GM23338 (cell line): ENCODE measurements at regions not wholly inside any gene's neighbourhood (a gene's known extent, or its start where the extent isn't known, plus 50 kb on each side); places are given as distances from the start of the nearest gene placed in this dataset.

Experiments used
- ATAC-seq: fragments of 200-7000 bp; cut with Tn5 transposase; 3 replicates; pipeline ENCODE4 v1.9.1; 2020
- DNase-seq: peaks from one replicate; pipeline ENCODE4 v3.0.0-alpha.2; 2015; ENCODE audit warnings: low spot score
- H2AFZ ChIP-seq: fragments of 200-600 bp; sonication (generic); 2 replicates; pipeline ENCODE4 v1.8.0; 2016; ENCODE audit warnings: antibody characterized with exemption, mild to moderate bottlenecking, moderate library complexity
- H3F3A ChIP-seq: fragments of 200-600 bp; sonication (generic); replicated peaks from 2 replicates; pipeline ENCODE4 v1.8.0; 2017; ENCODE audit warnings: antibody characterized with exemption, mixed run types, low read depth
- H3K27ac ChIP-seq: fragments of 200-600 bp; sonication (generic); 2 replicates; pipeline ENCODE4 v1.6.1; 2016; ENCODE audit warnings: low read depth
- H3K27me3 ChIP-seq: fragments of 200-600 bp; sonication (generic); 2 replicates; pipeline ENCODE4 v1.8.0; 2016; ENCODE audit warnings: mild to moderate bottlenecking, mixed run types, moderate library complexity; ENCODE audit not compliant: insufficient read depth
- H3K36me3 ChIP-seq: fragments of 200-600 bp; sonication (generic); 2 replicates; pipeline ENCODE4 v1.8.0; 2016; ENCODE audit warnings: mild to moderate bottlenecking; ENCODE audit not compliant: insufficient read depth
- H3K4me1 ChIP-seq: fragments of 200-600 bp; sonication (generic); 2 replicates; pipeline ENCODE4 v1.8.0; 2016; ENCODE audit warnings: mild to moderate bottlenecking, moderate library complexity; ENCODE audit not compliant: insufficient read depth
- H3K4me2 ChIP-seq: fragments of 200-600 bp; sonication (generic); 2 replicates; pipeline ENCODE4 v1.7.1; 2017; ENCODE audit warnings: mixed run types
- H3K4me3 ChIP-seq: fragments of 200-600 bp; sonication (generic); 2 replicates; pipeline ENCODE4 v1.6.1; 2016; ENCODE audit warnings: mixed run types
- H3K79me2 ChIP-seq: fragments of 200-600 bp; sonication (generic); replicated peaks from 2 replicates; pipeline ENCODE4 v1.8.0; 2017; ENCODE audit warnings: mild to moderate bottlenecking; ENCODE audit not compliant: insufficient read depth
- H3K9me2 ChIP-seq: fragments of 200-600 bp; sonication (generic); 2 replicates; pipeline ENCODE4 v1.8.0; 2017; ENCODE audit not compliant: insufficient read depth
- H4K20me1 ChIP-seq: fragments of 200-600 bp; sonication (generic); replicated peaks from 2 replicates; pipeline ENCODE4 v1.8.0; 2017; ENCODE audit warnings: mild to moderate bottlenecking; ENCODE audit not compliant: insufficient read depth
- H3K27ac Mint-ChIP-seq: 2 replicates; pipeline ENCODE4 v1.8.0; 2020; ENCODE audit warnings: inconsistent platforms, mild to moderate bottlenecking, moderate library complexity, mixed read lengths
- H3K27me3 Mint-ChIP-seq: 3 replicates; pipeline ENCODE4 v1.8.0; 2022; ENCODE audit warnings: low read depth, mild to moderate bottlenecking, moderate library complexity, mixed read lengths, inconsistent platforms; ENCODE audit not compliant: insufficient read depth, poor library complexity
- H3K36me3 Mint-ChIP-seq: 3 replicates; pipeline ENCODE4 v1.8.0; 2021; ENCODE audit warnings: low read depth, mild to moderate bottlenecking, inconsistent platforms, moderate library complexity, mixed read lengths
- H3K4me1 Mint-ChIP-seq: 3 replicates; pipeline ENCODE4 v1.8.0; 2020; ENCODE audit warnings: mild to moderate bottlenecking, inconsistent platforms, mixed read lengths
- H3K4me3 Mint-ChIP-seq: 3 replicates; pipeline ENCODE4 v1.8.0; 2021; ENCODE audit warnings: moderate library complexity, mild to moderate bottlenecking, inconsistent platforms, mixed read lengths
- H3K9me3 Mint-ChIP-seq: 3 replicates; pipeline ENCODE4 v1.8.0; 2020; ENCODE audit warnings: moderate library complexity, mild to moderate bottlenecking, inconsistent platforms, mixed read lengths
- CREB1 ChIP-seq: fragments of 250-450 bp; sonication (Bioruptor Pico); IDR thresholded peaks from 2 replicates; pipeline ENCODE4 v1.5.0; 2020; ENCODE audit warnings: low read depth, mild to moderate bottlenecking, moderate library complexity
- CTCF ChIP-seq, 2 experiments: fragments of 200-600 bp in 1 of 2; sonication (generic) in 1 of 2; conservative IDR thresholded peaks; 2 replicates each; pipeline versions ENCODE4 v1.5.1 to v1.6.1; 2016 to 2017; ENCODE audit warnings: antibody characterized with exemption in 2 of 2, low read depth in 2 of 2, mild to moderate bottlenecking in 2 of 2, moderate library complexity in 1 of 2
- ETS1 ChIP-seq: IDR thresholded peaks from 2 replicates; pipeline ENCODE4 v1.6.1; 2016; ENCODE audit warnings: antibody characterized with exemption
- EZH2 ChIP-seq: fragments of 200-600 bp; sonication (generic); IDR thresholded peaks from one replicate; pipeline ENCODE4 v1.8.0; 2017; ENCODE audit warnings: antibody characterized with exemption, mild to moderate bottlenecking, low read depth; ENCODE audit not compliant: unreplicated experiment
- EZH2phosphoT487 ChIP-seq: fragments of 200-600 bp; sonication (generic); IDR thresholded peaks from one replicate; pipeline ENCODE4 v1.8.1; 2018; ENCODE audit warnings: antibody characterized with exemption; ENCODE audit not compliant: unreplicated experiment
- JUNB ChIP-seq: IDR thresholded peaks from one replicate; pipeline ENCODE4 v1.6.1; 2016; ENCODE audit warnings: antibody characterized with exemption; ENCODE audit not compliant: unreplicated experiment
- POLR2AphosphoS5 ChIP-seq: IDR thresholded peaks from 2 replicates; pipeline ENCODE4 v1.6.1; 2016; ENCODE audit warnings: antibody characterized with exemption, low read depth
- REST ChIP-seq: IDR thresholded peaks from one replicate; pipeline ENCODE4 v1.6.1; 2018; ENCODE audit warnings: antibody characterized with exemption; ENCODE audit not compliant: unreplicated experiment
- STAT1 ChIP-seq: IDR thresholded peaks from one replicate; pipeline ENCODE4 v1.6.1; 2016; ENCODE audit warnings: antibody characterized with exemption; ENCODE audit not compliant: unreplicated experiment
- ZNF114 ChIP-seq: fragments of 250-450 bp; sonication (Bioruptor Pico); IDR thresholded peaks from 2 replicates; pipeline ENCODE4 v1.5.0; 2020; ENCODE audit warnings: mild to moderate bottlenecking, moderate library complexity
- ZNF331 ChIP-seq: fragments of 250-450 bp; sonication (Bioruptor Pico); IDR thresholded peaks from 2 replicates; pipeline ENCODE4 v1.5.0; 2020; ENCODE audit warnings: low read depth, mild to moderate bottlenecking, moderate library complexity
- ZNF462 ChIP-seq: fragments of 250-450 bp; sonication (Bioruptor Pico); IDR thresholded peaks from 2 replicates; pipeline ENCODE4 v1.5.0; 2020; ENCODE audit warnings: mild to moderate bottlenecking, moderate library complexity

GRCh38 chr18:65398347-65399075, 352.3 kb upstream of the CDH7 start:
- Histone ChIP-seq H3K9me2 (no peaks in the 10 kb centered on the region), H3K4me2 (no peak overlapping the region), H3K4me3 (no peak overlapping the region), H3K27ac (no peak overlapping the region), H3K36me3 (no peaks in the 10 kb centered on the region), H2AFZ (no peak overlapping the region), H3K27me3 (no peaks in the 10 kb centered on the region), H3K4me1 (no peaks in the 10 kb centered on the region), H4K20me1 (no peaks in the 10 kb centered on the region), H3K79me2 (no peaks in the 10 kb centered on the region), H3F3A (no peaks in the 10 kb centered on the region)
- TF ChIP-seq EZH2 (no peak), POLR2AphosphoS5 (no peak), ZNF462 (CRISPR knock-in tag) (no peak), STAT1 (no peak), ZNF331 (CRISPR knock-in tag) (no peak), EZH2phosphoT487 (no peak), JUNB (no peak), REST (no peak), CTCF (conservative IDR thresholded peaks at IDR 0.05; ENCODE audit: low read depth in 2 of 2) (no peak), CREB1 (CRISPR knock-in tag) (no peak), ZNF114 (no peak), ETS1 (no peak)
- H3K27me3 Mint-ChIP-seq = no peaks in the 10 kb centered on the region
- no peaks in the 10 kb centered on the region for H3K36me3 Mint-ChIP-seq
- no peak overlapping the region for H3K4me3 Mint-ChIP-seq
- peaks cover 5% of the 10 kb centered on the region; the same call in 2 of the 3 replicates for H3K4me1 Mint-ChIP-seq
- ATAC-seq = no peak
- no peak overlapping the region for H3K27ac Mint-ChIP-seq
- no peak for DNase-seq
- no peaks in the 10 kb centered on the region for H3K9me3 Mint-ChIP-seq
